Stimulated activated CD4-positive, alpha-beta T cell treated with anti-CD3 and anti-CD28 coated beads, Interleukin-12 subunit alpha, Interleukin-12 subunit beta, amount 100 ng/mL, for 24 hours (primary cell): ENCODE measurements at regions not wholly inside any gene's neighbourhood (a gene's known extent, or its start where the extent isn't known, plus 50 kb on each side); places are given as distances from the start of the nearest gene placed in this dataset.

Source experiments
- DNase-seq, 2 experiments: peaks; one replicate each; pipeline ENCODE4 v3.0.0-alpha.2; 2020; ENCODE audit warnings: low read depth in 2 of 2

DNA sequence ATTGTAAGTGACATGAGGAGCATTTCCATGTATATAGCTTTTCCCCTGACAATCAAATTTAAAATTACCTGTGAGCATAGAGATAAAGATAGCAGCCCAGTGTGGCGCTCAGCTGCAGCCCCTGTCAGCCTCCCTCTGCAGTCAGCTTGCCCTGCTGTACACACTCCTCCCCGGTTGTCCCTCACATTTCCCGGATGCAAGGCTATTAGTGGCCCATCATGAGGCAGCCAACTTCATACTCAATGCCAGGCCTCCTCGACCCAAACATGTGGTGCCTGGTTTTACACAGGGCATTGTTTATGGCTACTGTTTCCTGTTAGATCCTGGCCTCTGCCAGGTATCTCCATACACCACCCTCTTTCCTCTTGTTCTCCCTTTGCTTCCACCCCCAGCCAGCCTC, 116.1 kb upstream of the SH3BP4 start:
- no peak for DNase-seq

- DNase-seq = no peak
Measured at GRCh38 chr2:234834228-234834923, 117.4 kb upstream of the SH3BP4 start.

DNA sequence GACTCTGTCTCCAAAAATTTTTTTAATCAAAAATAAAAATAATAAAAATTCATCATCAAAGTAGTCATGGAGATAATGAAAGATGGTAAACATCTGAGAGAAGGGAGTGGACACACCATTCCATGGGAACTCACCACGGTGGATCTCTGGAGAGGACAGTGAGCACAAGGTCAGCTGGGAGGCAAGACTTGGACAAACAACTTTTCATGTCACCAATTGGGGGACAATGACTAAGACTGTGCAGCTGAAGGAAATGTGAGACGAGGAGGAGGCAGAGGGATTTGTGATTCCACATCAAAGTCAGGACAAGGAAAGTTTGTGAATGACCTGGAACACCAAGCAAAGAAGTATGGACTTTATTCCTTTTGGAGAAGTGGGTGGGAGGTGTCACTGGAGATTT, 121.0 kb upstream of the SH3BP4 start:
- DNase-seq = no peak

GRCh38 chr2:234829074-234829455, 122.8 kb upstream of the SH3BP4 start:
- DNase-seq = no peak

GRCh38 chr2:234828382-234829073, 123.3 kb upstream of the SH3BP4 start:
- DNase-seq = no peak

GRCh38 chr2:234827096-234827860, 124.5 kb upstream of the SH3BP4 start:
- DNase-seq = no peak

DNA sequence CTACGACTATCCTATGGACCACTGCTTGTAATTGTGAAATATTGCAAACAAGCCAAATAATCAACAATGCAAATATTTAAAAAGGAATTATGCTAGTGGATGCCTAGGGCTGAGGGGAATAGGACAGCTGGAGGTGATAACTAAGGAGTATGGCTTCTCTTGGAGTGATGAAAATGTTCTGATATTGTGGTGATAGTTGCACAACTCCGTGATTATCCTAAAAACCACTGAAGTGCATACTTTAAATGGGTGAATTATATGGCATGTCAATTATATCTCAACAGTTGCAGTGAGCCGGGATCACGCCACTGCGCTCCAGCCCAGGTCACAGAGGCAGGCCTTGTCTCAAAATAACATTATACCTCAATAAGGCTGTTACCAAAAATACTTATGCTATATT, 125.1 kb upstream of the SH3BP4 start:
- DNase-seq = no peak

DNA sequence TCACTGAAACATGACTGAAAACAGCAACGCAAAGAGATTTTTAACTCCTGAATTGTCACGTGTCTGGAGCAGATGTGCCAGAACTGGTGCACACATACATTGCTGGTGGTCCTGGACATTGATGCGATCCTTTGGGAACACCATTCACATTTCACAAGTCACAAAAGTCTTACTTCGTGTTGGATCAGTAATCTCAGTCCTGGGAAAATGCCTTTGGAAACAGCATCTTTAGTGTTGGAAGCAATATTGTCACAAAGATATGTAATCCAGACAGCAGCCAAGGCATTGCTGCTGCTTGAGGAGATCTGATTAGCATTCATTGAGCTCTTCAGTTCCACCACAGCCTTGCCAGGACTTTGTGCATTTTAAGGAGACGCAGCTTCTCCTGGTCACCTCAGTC, 126.2 kb upstream of the SH3BP4 start:
- DNase-seq = no peak

GRCh38 chr2:234823877-234824376, 127.9 kb upstream of the SH3BP4 start:
- no peak for DNase-seq

DNA sequence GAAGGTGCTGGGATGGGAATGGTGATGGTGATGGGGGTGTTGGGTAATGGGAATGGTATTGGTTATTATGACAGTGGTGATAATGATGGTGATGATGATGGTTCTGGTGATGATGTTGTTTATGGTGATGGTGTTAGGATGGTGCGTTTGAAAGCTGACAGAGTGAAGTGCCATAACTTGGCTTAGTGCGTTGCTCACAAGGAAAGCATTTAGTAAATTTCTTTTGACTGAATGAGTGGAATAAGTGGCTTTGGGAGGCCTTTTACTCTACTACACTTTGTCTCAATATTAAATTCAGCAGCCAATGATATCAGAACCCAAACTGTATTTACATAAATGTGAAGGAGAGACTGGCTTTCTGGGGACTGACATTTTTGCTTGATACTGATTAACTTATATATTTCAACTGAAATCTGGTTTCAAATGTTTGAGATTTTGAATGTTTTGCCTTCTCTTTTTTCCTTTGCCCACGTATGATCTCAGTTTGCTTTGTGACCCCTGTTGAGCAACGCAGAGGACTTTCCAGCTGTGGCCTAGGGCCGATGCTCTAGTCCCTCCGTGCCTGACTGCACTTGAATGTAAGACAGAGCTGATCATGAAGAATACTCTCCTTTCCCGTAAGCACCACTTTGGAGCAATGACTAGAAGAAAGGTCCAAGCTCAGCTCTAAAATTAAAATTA, 128.5 kb upstream of the SH3BP4 start:
- DNase-seq = no peak

GRCh38 chr2:234821946-234822475, 129.8 kb upstream of the SH3BP4 start:
- no peak for DNase-seq

- no peak for DNase-seq
Measured at GRCh38 chr2:234818937-234819336, 132.9 kb upstream of the SH3BP4 start.

- DNase-seq = no peak
Measured at GRCh38 chr2:234816491-234816890, 135.3 kb upstream of the SH3BP4 start.

GRCh38 chr2:234816056-234816455, 135.8 kb upstream of the SH3BP4 start:
- DNase-seq = no peak

DNA sequence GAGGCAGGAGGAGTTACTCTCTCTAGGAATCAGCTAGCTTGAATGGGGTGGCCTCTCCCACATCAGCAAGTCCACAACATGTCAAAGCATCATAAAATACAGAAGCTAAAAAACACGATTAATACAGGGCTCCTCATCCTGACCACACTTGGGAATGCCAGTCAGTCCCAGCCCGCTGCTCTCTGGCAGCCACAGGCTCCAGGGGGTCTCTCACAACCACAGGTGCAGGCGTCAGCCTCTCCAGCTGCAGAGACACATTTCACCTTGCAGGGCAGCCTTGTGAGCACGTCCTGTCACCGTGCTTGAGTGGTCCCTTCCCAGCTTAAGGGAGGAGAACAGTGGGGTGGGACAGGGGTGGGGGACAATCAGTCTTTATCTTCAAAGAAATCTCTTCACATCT, 137.4 kb upstream of the SH3BP4 start:
- DNase-seq = no peak

- DNase-seq = no peak
Measured at GRCh38 chr2:234812851-234813250, 139.0 kb upstream of the SH3BP4 start.

GRCh38 chr2:234808907-234809306, 142.9 kb upstream of the SH3BP4 start:
- no peak for DNase-seq

DNA sequence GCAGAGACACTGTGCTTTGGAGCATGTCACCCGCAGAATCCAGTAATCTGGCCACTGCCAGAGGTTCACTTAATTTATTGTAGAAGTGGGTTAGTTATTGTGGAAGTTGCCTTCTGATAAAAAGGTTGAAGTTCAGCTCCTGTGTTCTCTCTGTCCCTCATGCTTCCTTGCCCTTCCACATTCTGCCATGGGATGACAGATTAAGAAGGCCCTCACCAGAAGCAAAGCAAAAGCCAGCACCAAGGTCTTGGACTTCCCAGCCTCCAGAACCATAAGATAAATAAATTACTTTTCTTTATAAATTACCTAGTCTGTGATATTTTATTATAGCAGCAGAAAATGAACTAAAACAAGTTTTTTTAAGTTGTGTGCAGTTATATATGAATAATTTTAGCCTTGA, 145.0 kb upstream of the SH3BP4 start:
- DNase-seq = no peak

- no peak for DNase-seq
Measured at GRCh38 chr2:234805836-234806235, 146.0 kb upstream of the SH3BP4 start.

- DNase-seq = no peak
Measured at GRCh38 chr2:234804704-234805103, 147.1 kb upstream of the SH3BP4 start.

GRCh38 chr2:234802845-234803171, 149.0 kb upstream of the SH3BP4 start:
- DNase-seq = no peak
